ENCODE measurements at regions not wholly inside any gene's neighbourhood (a gene's known extent, or its start where the extent isn't known, plus 50 kb on each side); places are given as distances from the start of the nearest gene placed in this dataset.

- no peaks in the 10 kb centered on the region for H3K27me3 ChIP-seq
- H3K27ac ChIP-seq, result no peak overlapping the region
- H3K4me1 ChIP-seq, result no peaks in the 10 kb centered on the region
- H3K4me3 ChIP-seq, result no peak overlapping the region
- H3K36me3 ChIP-seq, result no peaks in the 10 kb centered on the region
- no peak for DNase-seq (ENCODE audit: low spot score)
- TF ChIP-seq CTCF (IDR thresholded peaks at IDR 0.05), result no peak
- no peaks in the 10 kb centered on the region for H3K9me3 ChIP-seq
Observed at GRCh38 chr10:4254101-4254994, 469.3 kb upstream of the KLF6 start.

GRCh38 chr10:4252701-4253100, 467.7 kb upstream of the KLF6 start:
- H3K4me1 ChIP-seq, result no peaks in the 10 kb centered on the region
- no peak overlapping the region for H3K27ac ChIP-seq
- no peak overlapping the region for H3K4me3 ChIP-seq
- TF ChIP-seq CTCF (IDR thresholded peaks at IDR 0.05), result no peak
- no peaks in the 10 kb centered on the region for H3K9me3 ChIP-seq
- no peaks in the 10 kb centered on the region for H3K27me3 ChIP-seq
- H3K36me3 ChIP-seq, result no peaks in the 10 kb centered on the region
- DNase-seq (ENCODE audit: low spot score), result no peak

- TF ChIP-seq CTCF (IDR thresholded peaks at IDR 0.05), result no peak
- Histone ChIP-seq H3K4me1 (peaks cover 0 to 13% of the 10 kb centered on the region in 2 donors), H3K9me3 (no peaks in the 10 kb centered on the region), H3K27me3 (no peaks in the 10 kb centered on the region), H3K4me3 (no peak overlapping the region), H3K36me3 (no peaks in the 10 kb centered on the region), H3K27ac (no peak overlapping the region)
- no peak for DNase-seq (ENCODE audit: low spot score)
Observed at GRCh38 chr10:4250587-4250887, 465.5 kb upstream of the KLF6 start.

GRCh38 chr10:4249841-4250586, 465.0 kb upstream of the KLF6 start:
- Histone ChIP-seq H3K27ac (no peak overlapping the region), H3K4me3 (no peak overlapping the region), H3K9me3 (no peaks in the 10 kb centered on the region), H3K27me3 (no peaks in the 10 kb centered on the region), H3K36me3 (no peaks in the 10 kb centered on the region), H3K4me1 (peaks cover 0 to 13% of the 10 kb centered on the region in 2 donors)
- DNase-seq (ENCODE audit: low spot score), result no peak
- no peak for TF ChIP-seq CTCF (IDR thresholded peaks at IDR 0.05)

GRCh38 chr10:4247379-4247778, 462.4 kb upstream of the KLF6 start:
- Histone ChIP-seq H3K4me1 (peaks cover 0 to 33% of the 10 kb centered on the region in 2 donors), H3K27me3 (no peaks in the 10 kb centered on the region), H3K4me3 (no peak overlapping the region), H3K9me3 (no peaks in the 10 kb centered on the region), H3K36me3 (no peaks in the 10 kb centered on the region), H3K27ac (peak overlapping the region; percentile 48 to 56)
- no peak for TF ChIP-seq CTCF (IDR thresholded peaks at IDR 0.05)
- no peak for DNase-seq (ENCODE audit: low spot score)

Data from right atrium auricular region (tissue), 2 donors.